IMR-90 (cell line): ENCODE measurements at regions not wholly inside any gene's neighbourhood (a gene's known extent, or its start where the extent isn't known, plus 50 kb on each side); places are given as distances from the start of the nearest gene placed in this dataset.

Experiments used
- ATAC-seq: fragments of 200-7000 bp; cut with Tn5 transposase; 2 replicates; pipeline ENCODE4 v1.9.1; 2020; ENCODE audit warnings: low read depth, mild to moderate bottlenecking, moderate library complexity
- BruUV-seq: library from RNA; stranded (reverse); fragments of 400-500 nt; replicated peaks from 2 replicates; lab custom pipeline; 2021; lab: Mats Ljungman, UMichigan
- CTCF ChIA-PET: fragments of 300-600 bp; formaldehyde crosslinking; extraction: SDS; loops from one replicate; lab custom pipeline; 2021; ENCODE audit warnings: antibody characterized with exemption; lab: Yijun Ruan, JAX
- POLR2A ChIA-PET: fragments of 300-600 bp; sonication (Branson Sonifier 250); formaldehyde crosslinking; loops from one replicate; lab custom pipeline; 2022; ENCODE audit warnings: antibody characterized with exemption; ENCODE audit not compliant: unreplicated experiment; lab: Charles Lee
- DNase-seq: peaks from one replicate; pipeline ENCODE4 v3.0.0; 2013
- H2AFZ ChIP-seq: replicated peaks from 2 replicates; pipeline ENCODE3; 2013; ENCODE audit warnings: low read length, mild to moderate bottlenecking; ENCODE audit not compliant: poor library complexity
- H2AK5ac ChIP-seq: 2 replicates; pipeline ENCODE4 v1.6.1; 2013; ENCODE audit warnings: low read depth, low read length, inconsistent platforms
- H2AK9ac ChIP-seq: replicated peaks from 2 replicates; pipeline ENCODE3; 2013; ENCODE audit warnings: mild to moderate bottlenecking, low read depth, low read length, moderate library complexity; ENCODE audit not compliant: poor library complexity
- H2BK120ac ChIP-seq: 2 replicates; pipeline ENCODE4 v1.6.1; 2013; ENCODE audit warnings: low read depth, low read length, inconsistent platforms
- H2BK15ac ChIP-seq: 3 replicates; pipeline ENCODE4 v1.6.1; 2013; ENCODE audit warnings: low read depth, low read length, inconsistent platforms
- H2BK20ac ChIP-seq: 2 replicates; pipeline ENCODE4 v1.6.1; 2013; ENCODE audit warnings: low read depth, mild to moderate bottlenecking, inconsistent platforms, low read length, moderate library complexity
- H2BK5ac ChIP-seq: 2 replicates; pipeline ENCODE4 v1.6.1; 2013; ENCODE audit warnings: mild to moderate bottlenecking, low read depth, low read length, inconsistent platforms; ENCODE audit not compliant: poor library complexity, severe bottlenecking
- H3K14ac ChIP-seq: replicated peaks from 2 replicates; pipeline ENCODE4 v1.6.1; 2013; ENCODE audit warnings: low read depth, low read length, inconsistent platforms
- H3K18ac ChIP-seq: 2 replicates; pipeline ENCODE4 v1.6.1; 2013; ENCODE audit warnings: low read depth, low read length, control low read depth
- H3K23ac ChIP-seq: 2 replicates; pipeline ENCODE4 v1.6.1; 2013; ENCODE audit warnings: low read depth, low read length, inconsistent platforms
- H3K27ac ChIP-seq: 2 replicates; pipeline ENCODE4 v1.5.1; 2013; ENCODE audit warnings: mild to moderate bottlenecking, control low read depth, low read length; ENCODE audit not compliant: insufficient read depth
- H3K27me3 ChIP-seq: 2 replicates; pipeline ENCODE4 v1.6.1; 2013; ENCODE audit warnings: low read length; ENCODE audit not compliant: control insufficient read depth, insufficient read depth
- H3K36me3 ChIP-seq: 2 replicates; pipeline ENCODE4 v1.6.1; 2013; ENCODE audit warnings: low read length, mixed read lengths; ENCODE audit not compliant: control insufficient read depth, insufficient read depth
- H3K4ac ChIP-seq: 2 replicates; pipeline ENCODE4 v1.6.1; 2013; ENCODE audit warnings: low read depth, low read length, inconsistent platforms
- H3K4me1 ChIP-seq: 2 replicates; pipeline ENCODE4 v1.6.1; 2013; ENCODE audit warnings: low read length, mixed read lengths; ENCODE audit not compliant: control insufficient read depth, insufficient read depth
- H3K4me2 ChIP-seq: 2 replicates; pipeline ENCODE4 v1.6.1; 2013; ENCODE audit warnings: low read depth, mild to moderate bottlenecking, control low read depth, low read length, moderate library complexity
- H3K4me3 ChIP-seq: 2 replicates; pipeline ENCODE4 v1.5.1; 2013; ENCODE audit warnings: low read depth, mild to moderate bottlenecking, control low read depth, low read length, moderate library complexity; ENCODE audit not compliant: insufficient read depth
- H3K56ac ChIP-seq: 2 replicates; pipeline ENCODE4 v1.6.1; 2013; ENCODE audit warnings: low read length, inconsistent platforms; ENCODE audit not compliant: insufficient read depth; ENCODE audit errors: extremely low read depth
- H3K79me1 ChIP-seq, 2 experiments: 2 replicates each; pipeline ENCODE4 v1.6.1; 2013; ENCODE audit warnings: low read length in 2 of 2, inconsistent platforms in 1 of 2, low read depth in 1 of 2
- H3K9ac ChIP-seq: 2 replicates; pipeline ENCODE4 v1.6.1; 2013; ENCODE audit warnings: low read depth, low read length, control low read depth
- H3K9me1 ChIP-seq: 2 replicates; pipeline ENCODE4 v1.6.1; 2013; ENCODE audit warnings: low read length, inconsistent platforms; ENCODE audit not compliant: insufficient read depth
- H3K9me3 ChIP-seq: 2 replicates; pipeline ENCODE4 v1.6.1; 2013; ENCODE audit warnings: low read length; ENCODE audit not compliant: control insufficient read depth, insufficient read depth
- H4K20me1 ChIP-seq: 2 replicates; pipeline ENCODE4 v1.6.1; 2013; ENCODE audit warnings: low read length, inconsistent platforms; ENCODE audit not compliant: insufficient read depth
- H4K5ac ChIP-seq: 2 replicates; pipeline ENCODE4 v1.6.1; 2013; ENCODE audit warnings: mild to moderate bottlenecking, low read depth, low read length, control low read depth
- H4K8ac ChIP-seq, 2 experiments: 2 replicates each; pipeline ENCODE4 v1.6.1; 2013; ENCODE audit warnings: low read depth in 2 of 2, low read length in 2 of 2, control low read depth in 1 of 2, inconsistent platforms in 1 of 2
- H4K91ac ChIP-seq: 2 replicates; pipeline ENCODE4 v1.6.1; 2013; ENCODE audit warnings: low read depth, low read length, inconsistent platforms; ENCODE audit not compliant: insufficient read depth
- BHLHE40 ChIP-seq: fragments of 150-350 bp; IDR thresholded peaks from 2 replicates; pipeline ENCODE4 v1.6.1; 2016; ENCODE audit warnings: mild to moderate bottlenecking, low read depth, low read length
- CHD1 ChIP-seq: IDR thresholded peaks from 2 replicates; pipeline ENCODE4 v1.6.1; 2012; ENCODE audit warnings: low read depth, low read length, improper control_type of control experiment
- CTCF ChIP-seq: conservative IDR thresholded peaks from 2 replicates; pipeline ENCODE4 v1.5.1; 2012; ENCODE audit warnings: mild to moderate bottlenecking, low read depth, low read length, improper control_type of control experiment
- MAFK ChIP-seq: IDR thresholded peaks from 2 replicates; pipeline ENCODE4 v1.6.1; 2012; ENCODE audit warnings: low read depth, low read length, improper control_type of control experiment
- MAZ ChIP-seq: IDR thresholded peaks from 2 replicates; pipeline ENCODE4 v1.6.1; 2012; ENCODE audit warnings: low read depth, mild to moderate bottlenecking, low read length, improper control_type of control experiment, moderate library complexity, borderline replicate concordance
- MXI1 ChIP-seq: IDR thresholded peaks from 2 replicates; pipeline ENCODE4 v1.6.1; 2012; ENCODE audit warnings: low read depth, mild to moderate bottlenecking, low read length, moderate library complexity, borderline replicate concordance
- NFE2L2 ChIP-seq: fragments of 150-350 bp; IDR thresholded peaks from 2 replicates; pipeline ENCODE4 v1.6.1; 2016; ENCODE audit warnings: low read depth, mild to moderate bottlenecking, low read length
- POLR2A ChIP-seq: IDR thresholded peaks from 2 replicates; pipeline ENCODE4 v1.6.1; 2012; ENCODE audit warnings: mild to moderate bottlenecking, low read depth, low read length
- RAD21 ChIP-seq: IDR thresholded peaks from 2 replicates; pipeline ENCODE4 v1.6.1; 2012; ENCODE audit warnings: low read length, improper control_type of control experiment
- RCOR1 ChIP-seq: IDR thresholded peaks from 2 replicates; pipeline ENCODE4 v1.6.1; 2012; ENCODE audit warnings: mild to moderate bottlenecking, low read length, improper control_type of control experiment; ENCODE audit not compliant: insufficient replicate concordance
- SMC3 ChIP-seq: fragments of 150-350 bp; IDR thresholded peaks from 2 replicates; pipeline ENCODE4 v1.6.1; 2016; ENCODE audit warnings: low read depth, mild to moderate bottlenecking, antibody characterized with exemption, low read length, moderate library complexity
- WGBS, 2 experiments: methylation state at CpG; one replicate each; pipeline versions ENCODE4 v1.1.5 to v1.1.7; 2013; ENCODE audit warnings: missing lambda C conversion rate in 2 of 2; ENCODE audit not compliant: insufficient read length in 1 of 2; ENCODE audit errors: extremely low coverage in 2 of 2; 5-methylcytosine and 5-hydroxymethylcytosine counted together
- dilution Hi-C: fragments of 300-500 bp; cut with HindIII; formaldehyde crosslinking; loops from one replicate; pipeline ENCODE4 v1.14.3; 2018; ENCODE audit warnings: low sequenced_read_pairs; ENCODE audit not compliant: unreplicated experiment
- in situ Hi-C: fragments of 300-500 bp; cut with MboI; formaldehyde crosslinking; loops from 3 replicates; pipeline ENCODE4 v1.14.3; 2019; ENCODE audit warnings: low sequenced_read_pairs, inconsistent platforms, mixed read lengths
- intact Hi-C: fragments of 100-400 bp; cut with micrococcal nuclease; formaldehyde crosslinking; loops from 2 replicates; pipeline ENCODE4 v1.10.0; 2022

GRCh38 chr1:90176530-90176929 lies 181.6 kb downstream of the ZNF326 start:
- H3K4me2 ChIP-seq = no peak overlapping the region
- H3K9ac ChIP-seq = no peak overlapping the region
- no peak overlapping the region for H2BK5ac ChIP-seq
- H3K9me1 ChIP-seq = no peaks in the 10 kb centered on the region
- ChIA-PET POLR2A (no interaction called here), CTCF (no interaction called here)
- intact Hi-C loops = no loop called here
- no peak overlapping the region for H3K4ac ChIP-seq
- H2BK15ac ChIP-seq = no peak overlapping the region
- dilution Hi-C loops = no loop called here
- BruUV-seq = no TSS peak
- no peaks in the 10 kb centered on the region for H3K9me3 ChIP-seq
- ATAC-seq = no peak
- H3K36me3 ChIP-seq = no peaks in the 10 kb centered on the region
- no CpG with 5 or more reads among the region's 2 CpGs for WGBS, 2 experiments
- no peak overlapping the region for H3K56ac ChIP-seq
- no peak overlapping the region for H4K91ac ChIP-seq
- H3K23ac ChIP-seq = no peak overlapping the region
- H2BK20ac ChIP-seq = no peak overlapping the region
- no peak overlapping the region for H3K27ac ChIP-seq
- H3K4me3 ChIP-seq = no peak overlapping the region
- no peak overlapping the region for H4K5ac ChIP-seq
- no peaks in the 10 kb centered on the region for H3K4me1 ChIP-seq
- H3K18ac ChIP-seq = no peak overlapping the region
- no peak overlapping the region for H2AK9ac ChIP-seq
- H3K27me3 ChIP-seq = no peaks in the 10 kb centered on the region
- no peak overlapping the region for H2AFZ ChIP-seq
- TF ChIP-seq BHLHE40 = no peak
- TF ChIP-seq RCOR1 = no peak
- TF ChIP-seq MXI1 = no peak
- TF ChIP-seq SMC3 = no peak
- no peak for TF ChIP-seq MAZ
- no peak for TF ChIP-seq MAFK
- no peak for TF ChIP-seq CHD1
- no peak for TF ChIP-seq NFE2L2
- no peak for TF ChIP-seq RAD21
- no peak for TF ChIP-seq POLR2A
- no peak for TF ChIP-seq CTCF
- no peak overlapping the region for H2BK120ac ChIP-seq
- H2AK5ac ChIP-seq = no peak overlapping the region
- no peaks in the 10 kb centered on the region for H3K79me1 ChIP-seq
- no peak overlapping the region for H3K14ac ChIP-seq
- H4K8ac ChIP-seq = no peak overlapping the region
- no peak for DNase-seq
- no peaks in the 10 kb centered on the region for H4K20me1 ChIP-seq
- in situ Hi-C loops = no loop called here
